ENCODE measurements at regions not wholly inside any gene's neighbourhood (a gene's known extent, or its start where the extent isn't known, plus 50 kb on each side); places are given as distances from the start of the nearest gene placed in this dataset.

DNA sequence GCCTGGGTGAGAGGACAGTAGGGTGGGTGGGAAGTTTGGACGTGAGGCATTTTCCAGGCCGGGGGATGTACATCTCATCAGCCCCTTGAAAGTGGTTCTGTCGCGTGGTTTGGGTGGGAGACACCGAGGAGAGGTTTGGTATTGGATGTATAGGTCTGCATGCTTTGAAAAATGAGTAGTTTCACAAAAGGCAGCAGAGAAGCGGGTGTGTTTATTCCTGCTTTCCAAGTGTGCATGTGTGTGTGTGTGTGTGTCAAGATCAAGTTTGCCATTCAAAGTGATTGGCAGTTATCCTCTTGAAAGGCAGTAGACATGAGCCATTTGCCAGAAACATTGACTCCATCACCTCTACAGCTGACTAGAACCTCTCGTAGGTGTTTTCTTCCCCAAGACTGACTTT, 423.1 kb upstream of the POU3F3 start:
- CTCF ChIA-PET, result no interaction called here
- POLR2A ChIA-PET, result no interaction called here

DNA sequence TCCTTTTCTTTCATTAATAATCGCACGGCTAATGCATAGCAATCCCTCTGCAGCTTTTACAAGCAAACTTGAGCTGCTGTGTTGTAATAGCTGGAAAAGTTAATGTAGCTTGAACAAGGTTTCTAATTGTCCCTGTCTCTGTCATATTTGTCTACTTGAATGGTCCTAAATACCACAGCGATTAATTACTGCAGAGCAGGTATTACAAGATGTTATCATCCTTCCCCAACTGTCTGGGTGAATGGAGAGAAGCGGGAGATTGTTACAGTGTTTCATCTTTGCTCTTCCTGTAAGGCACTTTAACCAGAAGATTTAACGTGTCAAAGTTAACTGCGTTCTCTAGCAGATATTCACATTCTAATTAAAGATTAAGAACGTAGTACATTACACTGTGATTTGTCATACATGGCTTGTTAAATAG, 422.2 kb upstream of the POU3F3 start:
- ChIA-PET CTCF (no interaction called here), POLR2A (no interaction called here)

DNA sequence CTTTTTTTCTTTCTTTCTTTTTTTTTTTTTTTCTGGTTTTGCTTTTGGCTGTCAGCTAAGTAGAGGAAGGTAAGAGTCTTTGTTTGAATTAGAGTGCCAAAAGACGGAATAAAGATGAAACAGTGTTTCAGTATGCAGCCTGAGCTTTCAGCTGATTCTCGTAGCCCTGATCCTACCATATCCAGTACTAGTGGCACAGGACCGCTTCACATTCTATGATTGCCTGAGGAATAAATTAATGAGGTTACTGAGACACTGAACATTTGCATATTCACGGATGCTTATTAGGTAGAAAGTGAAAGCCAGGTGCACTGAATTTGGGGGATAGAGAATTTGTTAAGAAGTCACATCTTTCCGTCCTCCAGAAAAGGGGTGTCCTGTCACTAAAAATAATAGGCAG, 421.5 kb upstream of the POU3F3 start:
- CTCF ChIA-PET, result no interaction called here
- POLR2A ChIA-PET, result no interaction called here

GRCh38 chr2:104432991-104433390, 420.9 kb upstream of the POU3F3 start:
- ChIA-PET POLR2A (no interaction called here), CTCF (no interaction called here)

DNA sequence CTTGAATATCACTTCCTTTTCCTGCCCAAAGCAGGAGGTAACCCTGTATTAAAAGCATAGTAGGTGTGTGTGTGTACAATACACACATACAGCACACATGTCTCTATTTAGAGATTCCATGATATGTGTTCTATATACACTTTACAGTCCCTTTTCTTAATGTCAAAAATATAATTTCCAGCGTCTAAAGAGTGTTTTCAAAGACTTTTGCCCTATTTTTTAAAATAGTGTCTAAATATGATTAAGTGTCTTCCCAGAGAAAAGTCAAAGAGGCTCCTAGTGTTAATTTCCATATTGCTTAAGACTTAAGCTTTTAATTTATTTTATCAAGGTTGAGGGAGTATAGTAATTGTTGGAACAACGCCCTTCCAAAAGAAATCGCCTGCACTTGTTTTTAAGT, 420.3 kb upstream of the POU3F3 start:
- CTCF ChIA-PET, result no interaction called here
- POLR2A ChIA-PET, result no interaction called here

GRCh38 chr2:104434318-104434792, 419.6 kb upstream of the POU3F3 start:
- ChIA-PET CTCF (no interaction called here), POLR2A (no interaction called here)

DNA sequence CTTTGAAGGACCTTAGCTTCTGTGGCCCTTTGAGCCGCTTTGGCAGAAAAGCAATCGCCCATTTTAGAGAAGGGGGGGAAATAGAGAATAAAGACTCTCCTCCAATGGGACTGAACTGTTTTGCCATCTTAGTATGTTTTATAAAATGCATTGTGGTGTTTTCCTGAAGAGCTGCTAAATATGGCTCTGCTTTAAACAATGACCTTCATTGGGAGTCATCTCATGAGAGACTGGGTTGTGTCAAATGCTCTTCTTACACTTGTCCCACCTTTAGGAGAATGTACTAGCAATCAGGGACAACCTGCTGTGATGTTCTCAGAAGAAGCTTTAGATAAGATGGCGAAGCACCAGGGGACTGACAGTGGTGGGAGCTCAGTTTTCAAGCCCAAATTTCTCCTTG, 418.9 kb upstream of the POU3F3 start:
- POLR2A ChIA-PET, result no interaction called here
- CTCF ChIA-PET, result no interaction called here

- ChIA-PET CTCF (interaction anchor here (0.6 kb wide), 1 partner anchor 127 kb away, joined by 5 read pairs; no protein-coding TSS in a partner anchor), POLR2A (no interaction called here)
Measured at GRCh38 chr2:104438481-104438880, 415.4 kb upstream of the POU3F3 start.

- CTCF ChIA-PET, result no interaction called here
- POLR2A ChIA-PET, result interaction anchor here (0.7 kb wide), 1 partner anchor 607 kb away, joined by 5 read pairs; no protein-coding TSS in a partner anchor
Measured at GRCh38 chr2:104443145-104443544, 410.8 kb upstream of the POU3F3 start.

DNA sequence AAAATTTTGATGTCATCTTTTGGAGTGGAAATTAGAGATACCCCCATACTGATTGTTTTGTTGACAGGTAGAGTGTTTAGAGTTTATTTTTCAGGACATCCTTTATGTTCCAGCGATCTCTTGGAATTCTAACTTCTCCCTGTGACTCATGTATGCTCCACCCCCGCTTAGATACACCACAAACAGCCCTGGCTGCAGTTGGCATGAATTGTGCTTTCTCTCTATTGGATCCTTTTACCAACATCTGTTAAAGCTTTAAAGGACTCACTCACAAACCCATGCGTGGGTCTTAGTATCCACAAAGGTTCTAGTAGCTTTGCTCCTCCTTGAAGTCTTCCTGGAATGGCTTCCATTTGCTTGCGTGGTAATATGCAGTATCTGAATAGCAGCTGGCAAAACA, 409.5 kb upstream of the POU3F3 start:
- ChIA-PET CTCF (no interaction called here), POLR2A (no interaction called here)

GRCh38 chr2:104444889-104445288, 409.0 kb upstream of the POU3F3 start:
- ChIA-PET POLR2A (no interaction called here), CTCF (no interaction called here)

- CTCF ChIA-PET, result no interaction called here
- POLR2A ChIA-PET, result no interaction called here
Measured at GRCh38 chr2:104447831-104448434, 406.0 kb upstream of the POU3F3 start.

- ChIA-PET CTCF (no interaction called here), POLR2A (no interaction called here)
Measured at GRCh38 chr2:104448661-104449440, 405.1 kb upstream of the POU3F3 start.

- CTCF ChIA-PET, result no interaction called here
- POLR2A ChIA-PET, result no interaction called here
Measured at GRCh38 chr2:104452558-104452957, 401.4 kb upstream of the POU3F3 start.

DNA sequence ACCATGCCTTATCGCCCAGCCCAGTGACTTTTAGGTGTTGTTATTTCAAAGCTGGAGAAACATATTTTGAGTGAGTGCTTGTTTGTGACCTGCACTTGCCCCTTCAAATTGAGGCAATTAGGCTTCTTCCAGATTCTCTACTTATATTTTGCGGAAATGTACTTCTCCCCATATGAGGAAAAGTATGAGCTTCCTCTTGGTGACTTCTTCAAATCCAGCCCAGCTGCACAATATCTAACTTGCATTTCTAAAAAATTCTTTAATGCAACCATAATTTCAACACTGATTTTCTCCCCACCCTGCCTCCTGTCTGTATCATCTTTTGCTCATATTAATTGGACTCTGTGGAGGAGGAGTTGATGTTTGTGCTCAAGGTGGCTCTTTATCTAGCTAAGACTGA, 391.2 kb upstream of the POU3F3 start:
- ChIA-PET POLR2A (no interaction called here), CTCF (no interaction called here)

DNA sequence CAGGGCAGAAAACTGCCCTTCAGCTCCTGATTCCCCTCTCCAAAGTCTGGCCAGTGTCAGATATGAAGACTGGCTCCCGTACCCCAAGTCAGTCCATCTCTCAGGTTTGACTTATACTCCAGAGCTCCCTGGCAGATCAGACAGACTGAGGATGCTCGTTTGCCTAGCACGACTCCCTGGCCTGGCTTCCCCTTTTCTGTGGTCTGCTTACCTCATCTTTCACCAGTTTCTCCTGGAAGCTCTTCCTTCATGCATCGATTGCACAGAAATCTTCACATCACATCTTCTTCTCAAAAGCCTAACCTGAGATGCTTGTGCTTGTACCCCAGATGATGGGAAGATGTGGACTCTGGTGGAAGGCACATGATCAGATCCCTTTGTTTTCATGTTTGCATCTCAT, 387.9 kb upstream of the POU3F3 start:
- ChIA-PET POLR2A (no interaction called here), CTCF (no interaction called here)

DNA sequence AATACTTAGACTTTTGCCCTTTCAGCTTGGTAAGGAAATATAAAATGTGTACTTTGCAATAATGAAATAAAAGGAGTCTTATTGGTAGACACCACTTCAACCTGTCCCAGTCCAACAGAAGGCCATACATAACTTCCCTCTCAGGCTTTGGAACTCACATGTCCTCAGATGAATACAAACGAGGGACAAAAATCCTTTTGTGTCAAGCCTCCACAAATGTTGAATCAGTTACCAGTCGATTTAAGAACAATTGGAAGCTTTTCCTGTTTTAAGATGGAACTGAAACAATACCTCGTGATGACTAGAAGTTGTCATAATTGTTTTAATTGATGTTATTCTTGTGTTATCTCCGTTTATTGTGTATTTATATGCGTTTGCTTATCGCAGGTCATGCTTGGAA, 385.1 kb upstream of the POU3F3 start:
- POLR2A ChIA-PET, result no interaction called here
- CTCF ChIA-PET, result no interaction called here

GRCh38 chr2:104472076-104472475, 381.8 kb upstream of the POU3F3 start:
- POLR2A ChIA-PET, result no interaction called here

DNA sequence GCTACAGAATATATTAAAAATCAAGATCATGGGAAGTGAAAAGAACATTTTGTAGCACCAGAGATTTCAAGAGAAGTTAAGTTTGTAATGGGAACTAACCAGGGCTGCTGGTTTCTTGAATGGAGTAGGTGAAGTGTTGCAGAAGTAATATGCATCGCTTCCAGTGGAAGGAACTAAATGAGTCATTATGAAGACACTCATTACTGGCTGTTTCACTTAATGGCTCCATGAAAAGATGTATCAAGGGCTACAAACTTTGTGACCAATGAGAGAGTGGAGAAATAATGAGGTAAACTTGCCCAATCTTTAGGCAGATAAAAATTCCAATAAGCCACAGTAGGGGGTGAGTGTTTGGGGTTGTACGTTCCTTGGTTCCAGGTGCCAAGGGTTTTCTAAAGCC, 380.4 kb upstream of the POU3F3 start:
- POLR2A ChIA-PET, result no interaction called here
- CTCF ChIA-PET, result no interaction called here

More at GRCh38 chr2:104472076-104472475, 381.8 kb upstream of the POU3F3 start:
- CTCF ChIA-PET, result no interaction called here

- CTCF ChIA-PET, result no interaction called here
- POLR2A ChIA-PET, result no interaction called here
Measured at GRCh38 chr2:104474716-104475115, 379.2 kb upstream of the POU3F3 start.

- ChIA-PET POLR2A (no interaction called here), CTCF (no interaction called here)
Measured at GRCh38 chr2:104476075-104476474, 377.8 kb upstream of the POU3F3 start.

- ChIA-PET POLR2A (no interaction called here), CTCF (no interaction called here)
Measured at GRCh38 chr2:104476563-104476988, 377.3 kb upstream of the POU3F3 start.
